ENCODE measurements at regions not wholly inside any gene's neighbourhood (a gene's known extent, or its start where the extent isn't known, plus 50 kb on each side); places are given as distances from the start of the nearest gene placed in this dataset.
"Not testable (repeated sequence)": the region's sequence is repeated elsewhere in the genome, so short reads cannot be mapped to it uniquely, and the experiment has no call there.

- Histone ChIP-seq H3K79me2 (ENCODE audit: insufficient read depth, low read length) (no peaks in the 10 kb centered on the region), H3K9ac (ENCODE audit: low read length) (no peak overlapping the region), H3K9me2 (ENCODE audit: low read depth, low read length) (no peaks in the 10 kb centered on the region)
Measured at GRCh38 chr2:63737081-63737751, 104.5 kb upstream of the UGP2 start.

GRCh38 chr2:63738019-63738418 is 103.7 kb upstream of the UGP2 start:
- Histone ChIP-seq H3F3A (ENCODE audit: insufficient read depth, low read length) (no peaks in the 10 kb centered on the region), H3K36me3 (ENCODE audit: insufficient read depth, low read length) (no peaks in the 10 kb centered on the region), H2AFZ (ENCODE audit: low read length) (no peak overlapping the region), H3K9me3 (ENCODE audit: low read length) (no peaks in the 10 kb centered on the region), H3K4me1 (ENCODE audit: insufficient read depth, low read length, severe bottlenecking) (peaks cover 11% of the 10 kb centered on the region), H3K4me2 (ENCODE audit: low read length) (no peak overlapping the region), H4K20me1 (ENCODE audit: insufficient read depth, low read length) (no peaks in the 10 kb centered on the region), H3K27ac (ENCODE audit: low read depth, low read length, poor library complexity, severe bottlenecking) (no peak overlapping the region), H3K4me3 (ENCODE audit: low read depth, low read length, poor library complexity, severe bottlenecking) (no peak overlapping the region), H3K9me2 (ENCODE audit: low read depth, low read length) (no peaks in the 10 kb centered on the region), H3K9ac (ENCODE audit: low read length) (no peak overlapping the region), H3K79me2 (ENCODE audit: insufficient read depth, low read length) (no peaks in the 10 kb centered on the region), H3K27me3 (ENCODE audit: insufficient read depth, low read length) (no peaks in the 10 kb centered on the region)
- no peak for TF ChIP-seq EZH2 (IDR thresholded peaks at IDR 0.05; ENCODE audit: borderline replicate concordance, low read length)
- TF ChIP-seq, protein P1, sequence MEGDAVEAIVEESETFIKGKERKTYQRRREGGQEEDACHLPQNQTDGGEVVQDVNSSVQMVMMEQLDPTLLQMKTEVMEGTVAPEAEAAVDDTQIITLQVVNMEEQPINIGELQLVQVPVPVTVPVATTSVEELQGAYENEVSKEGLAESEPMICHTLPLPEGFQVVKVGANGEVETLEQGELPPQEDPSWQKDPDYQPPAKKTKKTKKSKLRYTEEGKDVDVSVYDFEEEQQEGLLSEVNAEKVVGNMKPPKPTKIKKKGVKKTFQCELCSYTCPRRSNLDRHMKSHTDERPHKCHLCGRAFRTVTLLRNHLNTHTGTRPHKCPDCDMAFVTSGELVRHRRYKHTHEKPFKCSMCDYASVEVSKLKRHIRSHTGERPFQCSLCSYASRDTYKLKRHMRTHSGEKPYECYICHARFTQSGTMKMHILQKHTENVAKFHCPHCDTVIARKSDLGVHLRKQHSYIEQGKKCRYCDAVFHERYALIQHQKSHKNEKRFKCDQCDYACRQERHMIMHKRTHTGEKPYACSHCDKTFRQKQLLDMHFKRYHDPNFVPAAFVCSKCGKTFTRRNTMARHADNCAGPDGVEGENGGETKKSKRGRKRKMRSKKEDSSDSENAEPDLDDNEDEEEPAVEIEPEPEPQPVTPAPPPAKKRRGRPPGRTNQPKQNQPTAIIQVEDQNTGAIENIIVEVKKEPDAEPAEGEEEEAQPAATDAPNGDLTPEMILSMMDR (IDR thresholded peaks at IDR 0.05; ENCODE audit: low read length): no peak

More at GRCh38 chr2:63737081-63737751, 104.5 kb upstream of the UGP2 start:
- Histone ChIP-seq H3K36me3 (ENCODE audit: insufficient read depth, low read length) (no peaks in the 10 kb centered on the region), H3K4me3 (ENCODE audit: low read depth, low read length, poor library complexity, severe bottlenecking) (no peak overlapping the region), H3K4me2 (ENCODE audit: low read length) (no peak overlapping the region), H3K4me1 (ENCODE audit: insufficient read depth, low read length, severe bottlenecking) (peaks cover 5% of the 10 kb centered on the region), H3K9me3 (ENCODE audit: low read length) (no peaks in the 10 kb centered on the region), H3F3A (ENCODE audit: insufficient read depth, low read length) (no peaks in the 10 kb centered on the region), H4K20me1 (ENCODE audit: insufficient read depth, low read length) (no peaks in the 10 kb centered on the region), H3K27ac (ENCODE audit: low read depth, low read length, poor library complexity, severe bottlenecking) (no peak overlapping the region), H2AFZ (ENCODE audit: low read length) (no peak overlapping the region), H3K27me3 (ENCODE audit: insufficient read depth, low read length) (no peaks in the 10 kb centered on the region)
- TF ChIP-seq, protein P1 (IDR thresholded peaks at IDR 0.05; ENCODE audit: low read length): no peak
- TF ChIP-seq EZH2 (IDR thresholded peaks at IDR 0.05; ENCODE audit: borderline replicate concordance, low read length): no peak

DNA sequence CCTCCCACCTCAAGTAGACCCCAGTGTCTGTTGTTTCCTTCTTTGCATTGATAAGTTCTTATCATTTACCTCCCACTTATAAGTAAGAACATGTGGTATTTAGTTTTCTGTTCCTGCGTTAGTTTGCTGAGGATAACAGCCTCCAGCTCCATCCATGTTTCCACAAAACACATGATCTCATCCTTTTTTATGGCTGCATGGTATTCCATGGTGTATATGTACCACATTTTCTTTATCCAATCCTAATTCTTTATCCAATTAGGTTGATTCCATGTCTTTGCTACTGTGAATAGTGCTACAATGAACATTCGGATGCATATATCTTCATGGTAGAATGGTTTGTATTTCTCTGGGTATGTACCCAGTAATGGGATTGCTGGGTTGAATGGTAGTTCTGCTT is 102.5 kb upstream of the UGP2 start:
- not testable (repeated sequence) for H3K9me3 ChIP-seq (ENCODE audit: low read length); H3K36me3 ChIP-seq (ENCODE audit: insufficient read depth, low read length); H3F3A ChIP-seq (ENCODE audit: insufficient read depth, low read length); H4K20me1 ChIP-seq (ENCODE audit: insufficient read depth, low read length); H3K27me3 ChIP-seq (ENCODE audit: insufficient read depth, low read length); H3K9me2 ChIP-seq (ENCODE audit: low read depth, low read length); H3K27ac ChIP-seq (ENCODE audit: low read depth, low read length, poor library complexity, severe bottlenecking); H2AFZ ChIP-seq (ENCODE audit: low read length); H3K79me2 ChIP-seq (ENCODE audit: insufficient read depth, low read length); H3K9ac ChIP-seq (ENCODE audit: low read length); H3K4me3 ChIP-seq (ENCODE audit: low read depth, low read length, poor library complexity, severe bottlenecking); H3K4me2 ChIP-seq (ENCODE audit: low read length)
- H3K4me1 ChIP-seq (ENCODE audit: insufficient read depth, low read length, severe bottlenecking): peaks cover 15% of the 10 kb centered on the region

DNA sequence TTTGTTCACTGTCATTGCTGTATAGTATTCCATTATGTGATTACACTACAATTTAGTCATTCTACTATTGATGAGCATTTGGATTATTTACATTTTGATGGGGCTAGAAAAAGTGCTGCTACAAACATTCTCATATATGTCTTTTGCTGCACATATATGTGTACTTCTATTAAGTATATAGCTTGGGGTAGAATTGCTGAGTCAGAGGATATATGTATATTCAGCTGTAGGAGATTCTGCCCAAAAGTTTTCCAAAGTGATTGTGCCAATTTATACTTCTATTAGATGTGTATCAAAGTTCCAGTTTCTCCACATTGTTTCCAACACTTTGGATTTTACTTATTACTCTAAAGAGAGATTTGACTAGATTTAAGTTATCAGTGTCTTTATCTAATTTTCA is 101.7 kb upstream of the UGP2 start:
- H3K9ac ChIP-seq (ENCODE audit: low read length): no peak overlapping the region
- H3K4me3 ChIP-seq (ENCODE audit: low read depth, low read length, poor library complexity, severe bottlenecking): no peak overlapping the region
- TF ChIP-seq, protein P1 (IDR thresholded peaks at IDR 0.05; ENCODE audit: low read length): no peak
- no peak for TF ChIP-seq EZH2 (IDR thresholded peaks at IDR 0.05; ENCODE audit: borderline replicate concordance, low read length)
- no peaks in the 10 kb centered on the region for H3K27me3 ChIP-seq (ENCODE audit: insufficient read depth, low read length)
- no peak overlapping the region for H3K4me2 ChIP-seq (ENCODE audit: low read length)
- no peak overlapping the region for H3K27ac ChIP-seq (ENCODE audit: low read depth, low read length, poor library complexity, severe bottlenecking)
- no peaks in the 10 kb centered on the region for H3K9me2 ChIP-seq (ENCODE audit: low read depth, low read length)
- H3K36me3 ChIP-seq (ENCODE audit: insufficient read depth, low read length): no peaks in the 10 kb centered on the region
- H3F3A ChIP-seq (ENCODE audit: insufficient read depth, low read length): no peaks in the 10 kb centered on the region
- H2AFZ ChIP-seq (ENCODE audit: low read length): no peak overlapping the region
- H4K20me1 ChIP-seq (ENCODE audit: insufficient read depth, low read length): no peaks in the 10 kb centered on the region
- no peaks in the 10 kb centered on the region for H3K79me2 ChIP-seq (ENCODE audit: insufficient read depth, low read length)
- H3K9me3 ChIP-seq (ENCODE audit: low read length): no peaks in the 10 kb centered on the region
- H3K4me1 ChIP-seq (ENCODE audit: insufficient read depth, low read length, severe bottlenecking): peaks cover 16% of the 10 kb centered on the region
